ENCODE measurements at regions not wholly inside any gene's neighbourhood (a gene's known extent, or its start where the extent isn't known, plus 50 kb on each side); places are given as distances from the start of the nearest gene placed in this dataset.

- TF ChIP-seq CTCF (conservative IDR thresholded peaks at IDR 0.05; ENCODE audit: low read length): no peak
- no peak for TF ChIP-seq EZH2phosphoT487 (IDR thresholded peaks at IDR 0.05; ENCODE audit: borderline replicate concordance)
- H3K9me2 ChIP-seq (replicated peaks; ENCODE audit: low read depth, low read length): no peaks in the 10 kb centered on the region
- no peak overlapping the region for H3K4me2 ChIP-seq (ENCODE audit: low read depth, low read length, poor library complexity, severe bottlenecking)
- no peak overlapping the region for H2AFZ ChIP-seq (ENCODE audit: low read length)
- no peaks in the 10 kb centered on the region for H3K9me3 ChIP-seq (ENCODE audit: insufficient read depth, low read depth, low read length)
- no peaks in the 10 kb centered on the region for H4K20me1 ChIP-seq (ENCODE audit: insufficient read depth, low read length, poor library complexity, severe bottlenecking)
- H3K79me2 ChIP-seq (ENCODE audit: insufficient read depth, low read length): no peaks in the 10 kb centered on the region
- no peaks in the 10 kb centered on the region for H3K27me3 ChIP-seq (ENCODE audit: insufficient read depth, low read length, poor library complexity, severe bottlenecking)
- H3K36me3 ChIP-seq (ENCODE audit: insufficient read depth, low read length): no peaks in the 10 kb centered on the region
- H3K4me3 ChIP-seq (ENCODE audit: low read length, poor library complexity, severe bottlenecking): no peak overlapping the region
- no peak overlapping the region for H3K9ac ChIP-seq (ENCODE audit: low read depth, low read length, poor library complexity, severe bottlenecking)
- H3F3A ChIP-seq (ENCODE audit: low read depth): no peaks in the 10 kb centered on the region
- H3K4me1 ChIP-seq (ENCODE audit: insufficient read depth, low read length, poor library complexity, severe bottlenecking): no peaks in the 10 kb centered on the region
These were observed 630.8 kb downstream of the RERGL start for GRCh38 chr12:17459214-17459613.

GRCh38 chr12:17456486-17456885 is 633.5 kb downstream of the RERGL start:
- Histone ChIP-seq H3K9me2 (replicated peaks; ENCODE audit: low read depth, low read length) (no peaks in the 10 kb centered on the region), H3F3A (ENCODE audit: low read depth) (no peaks in the 10 kb centered on the region), H3K4me2 (ENCODE audit: low read depth, low read length, poor library complexity, severe bottlenecking) (no peak overlapping the region), H3K27me3 (ENCODE audit: insufficient read depth, low read length, poor library complexity, severe bottlenecking) (no peaks in the 10 kb centered on the region), H3K9ac (ENCODE audit: low read depth, low read length, poor library complexity, severe bottlenecking) (no peak overlapping the region), H3K4me1 (ENCODE audit: insufficient read depth, low read length, poor library complexity, severe bottlenecking) (no peaks in the 10 kb centered on the region), H3K79me2 (ENCODE audit: insufficient read depth, low read length) (no peaks in the 10 kb centered on the region), H3K4me3 (ENCODE audit: low read length, poor library complexity, severe bottlenecking) (no peak overlapping the region), H4K20me1 (ENCODE audit: insufficient read depth, low read length, poor library complexity, severe bottlenecking) (no peaks in the 10 kb centered on the region), H3K9me3 (ENCODE audit: insufficient read depth, low read depth, low read length) (no peaks in the 10 kb centered on the region), H2AFZ (ENCODE audit: low read length) (no peak overlapping the region), H3K36me3 (ENCODE audit: insufficient read depth, low read length) (no peaks in the 10 kb centered on the region)
- TF ChIP-seq EZH2phosphoT487 (IDR thresholded peaks at IDR 0.05; ENCODE audit: borderline replicate concordance): no peak
- no peak for TF ChIP-seq CTCF (conservative IDR thresholded peaks at IDR 0.05; ENCODE audit: low read length)

- Histone ChIP-seq H4K20me1 (ENCODE audit: insufficient read depth, low read length, poor library complexity, severe bottlenecking) (no peaks in the 10 kb centered on the region), H3K27me3 (ENCODE audit: insufficient read depth, low read length, poor library complexity, severe bottlenecking) (no peaks in the 10 kb centered on the region), H2AFZ (ENCODE audit: low read length) (no peak overlapping the region), H3K4me1 (ENCODE audit: insufficient read depth, low read length, poor library complexity, severe bottlenecking) (no peaks in the 10 kb centered on the region), H3K4me2 (ENCODE audit: low read depth, low read length, poor library complexity, severe bottlenecking) (no peak overlapping the region), H3K79me2 (ENCODE audit: insufficient read depth, low read length) (no peaks in the 10 kb centered on the region), H3K36me3 (ENCODE audit: insufficient read depth, low read length) (no peaks in the 10 kb centered on the region), H3K9me2 (replicated peaks; ENCODE audit: low read depth, low read length) (no peaks in the 10 kb centered on the region), H3F3A (ENCODE audit: low read depth) (no peaks in the 10 kb centered on the region), H3K4me3 (ENCODE audit: low read length, poor library complexity, severe bottlenecking) (no peak overlapping the region), H3K9ac (ENCODE audit: low read depth, low read length, poor library complexity, severe bottlenecking) (no peak overlapping the region), H3K9me3 (ENCODE audit: insufficient read depth, low read depth, low read length) (0 out of 2 replicates have a peak, but pooled peaks cover 3% of the 10 kb centered on the region)
- TF ChIP-seq CTCF (conservative IDR thresholded peaks at IDR 0.05; ENCODE audit: low read length) (no peak), EZH2phosphoT487 (IDR thresholded peaks at IDR 0.05; ENCODE audit: borderline replicate concordance) (no peak)
These were observed 651.9 kb downstream of the RERGL start for GRCh38 chr12:17438141-17438540.
